HS-27A (cell line): ENCODE measurements at regions not wholly inside any gene's neighbourhood (a gene's known extent, or its start where the extent isn't known, plus 50 kb on each side); places are given as distances from the start of the nearest gene placed in this dataset.
A peak's percentile ranks its signal among the peaks of the same experiment; 100 is the strongest.

ENCODE experiments used
- DNase-seq: peaks from one replicate; pipeline ENCODE4 v3.0.0-alpha.2; 2012; ENCODE audit warnings: low read depth, missing footprints

DNA sequence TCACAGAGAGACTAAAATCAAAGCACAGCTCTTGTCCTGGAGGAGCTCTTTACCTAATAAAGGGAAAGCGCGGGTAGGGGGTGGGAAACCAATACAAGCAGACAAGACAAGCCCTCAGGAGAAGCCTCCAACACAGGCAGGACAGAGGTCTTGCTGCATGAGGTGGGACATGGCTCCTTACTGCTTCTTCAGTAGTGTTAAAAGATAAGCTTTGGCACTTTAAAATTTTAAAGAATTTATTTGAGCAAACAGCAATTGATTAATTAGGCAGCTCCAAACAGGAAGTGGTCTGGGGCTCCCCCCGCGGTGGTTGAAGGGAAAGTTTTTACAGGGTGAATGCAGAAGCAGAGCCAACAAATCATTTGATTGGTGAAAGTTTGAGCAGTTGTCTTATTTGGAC lies 50.3 kb upstream of the MACC1 start:
- no peak for DNase-seq

DNA sequence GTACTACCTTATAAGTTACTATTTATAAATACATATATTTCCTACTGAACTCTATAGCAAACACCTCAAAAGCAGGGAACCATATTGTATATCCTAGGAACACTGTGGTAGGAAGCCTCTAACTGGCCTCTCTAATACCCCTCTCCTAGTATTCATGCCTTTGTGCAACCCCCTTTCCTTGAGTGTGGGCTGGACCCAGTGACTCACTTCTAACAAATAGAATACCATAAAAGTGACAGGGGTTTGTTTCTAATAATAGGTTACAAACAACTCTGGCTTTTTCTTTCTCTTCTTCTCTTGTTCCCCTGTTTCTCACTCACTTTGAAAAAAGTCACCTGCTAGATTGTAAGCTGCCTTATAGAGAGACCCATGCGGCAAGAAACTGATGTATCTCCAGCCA lies 51.6 kb upstream of the MACC1 start:
- DNase-seq = no peak

- DNase-seq = no peak
These were observed 52.5 kb upstream of the MACC1 start for GRCh38 chr7:20269726-20270125.

DNA sequence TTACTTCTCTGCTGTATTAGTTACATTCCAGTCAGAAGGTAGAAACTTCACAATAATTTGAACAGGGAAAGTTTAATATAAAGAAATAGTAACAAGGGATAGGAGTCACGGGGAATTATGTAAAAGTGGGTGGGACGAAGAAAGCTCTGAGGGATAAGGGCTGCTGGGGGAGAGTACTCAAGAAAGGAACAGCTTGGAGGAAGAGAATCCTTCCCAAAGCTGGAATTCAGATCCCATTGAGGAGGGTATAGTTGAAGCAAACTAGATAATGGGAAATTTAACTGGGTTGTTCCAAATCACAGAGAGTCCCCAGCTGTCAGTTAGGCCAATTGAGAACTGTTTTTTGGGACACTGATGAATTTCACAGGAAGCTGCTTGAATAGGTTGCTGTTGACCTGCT lies 53.2 kb upstream of the MACC1 start:
- no peak for DNase-seq

GRCh38 chr7:20270867-20271266 lies 53.7 kb upstream of the MACC1 start:
- no peak for DNase-seq

DNA sequence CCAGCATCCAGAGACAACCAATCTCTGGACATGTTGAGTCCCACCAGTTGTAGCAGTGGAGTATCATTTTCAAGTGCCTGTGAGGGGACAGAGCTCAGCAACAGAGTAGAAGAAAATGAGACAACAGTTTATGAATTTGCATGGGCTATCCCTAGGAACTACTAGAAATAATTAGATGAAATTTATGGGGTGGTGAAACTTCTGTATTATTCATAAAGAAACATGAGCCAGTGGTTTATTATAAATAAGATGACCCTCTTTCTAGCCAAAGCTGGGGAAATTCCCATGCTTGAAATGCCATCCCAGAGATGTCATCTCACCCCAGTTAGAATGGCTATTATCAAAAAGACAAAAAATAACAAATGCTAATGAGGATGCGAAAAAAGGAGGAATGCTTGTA lies 55.1 kb upstream of the ITGB8 start:
- no peak for DNase-seq

- no peak for DNase-seq
These were observed 53.8 kb upstream of the ITGB8 start for GRCh38 chr7:20276705-20277472.

GRCh38 chr7:20279979-20280378 lies 50.7 kb upstream of the ITGB8 start:
- no peak for DNase-seq

- peak; percentile 5 for DNase-seq
These were observed 50.0 kb upstream of the ITGB8 start for GRCh38 chr7:20280475-20281351.
